Hematopoietic multipotent progenitor cell treated with erythropoietin and hydrocortisone succinate and interleukin-3 and kit ligand, for 4 days (in vitro differentiated cells): ENCODE measurements at regions not wholly inside any gene's neighbourhood (a gene's known extent, or its start where the extent isn't known, plus 50 kb on each side); places are given as distances from the start of the nearest gene placed in this dataset.
"Not testable (repeated sequence)": the region's sequence is repeated elsewhere in the genome, so short reads cannot be mapped to it uniquely, and the experiment has no call there.

Experiments
- DNase-seq: peaks from one replicate; pipeline ENCODE4 v3.0.0-alpha.2; 2015

GRCh38 chr4:148852092-148852699 is 410.0 kb upstream of the NR3C2 start:
- DNase-seq, result no peak

GRCh38 chr4:148850257-148850995 is 408.2 kb upstream of the NR3C2 start:
- DNase-seq, result no peak

- no peak for DNase-seq
Observed at GRCh38 chr4:148849581-148849980, 407.4 kb upstream of the NR3C2 start.

GRCh38 chr4:148847544-148848255 is 405.5 kb upstream of the NR3C2 start:
- DNase-seq, result no peak

- DNase-seq, result no peak
Observed at GRCh38 chr4:148845609-148846008, 403.4 kb upstream of the NR3C2 start.

GRCh38 chr4:148843625-148844024 is 401.4 kb upstream of the NR3C2 start:
- no peak for DNase-seq

GRCh38 chr4:148842843-148843242 is 400.6 kb upstream of the NR3C2 start:
- DNase-seq, result no peak

GRCh38 chr4:148837571-148837970 is 395.4 kb upstream of the NR3C2 start:
- DNase-seq, result not testable (repeated sequence)

GRCh38 chr4:148834804-148835631 is 392.8 kb upstream of the NR3C2 start:
- peak; percentile 38 for DNase-seq

GRCh38 chr4:148831945-148832344 is 389.7 kb upstream of the NR3C2 start:
- no peak for DNase-seq

- DNase-seq, result no peak
Observed at GRCh38 chr4:148828291-148828690, 386.1 kb upstream of the NR3C2 start.

- DNase-seq, result no peak
Observed at GRCh38 chr4:148827781-148828180, 385.6 kb upstream of the NR3C2 start.

GRCh38 chr4:148823419-148823769 is 381.2 kb upstream of the NR3C2 start:
- DNase-seq, result no peak

GRCh38 chr4:148822572-148823418 is 380.6 kb upstream of the NR3C2 start:
- no peak for DNase-seq

GRCh38 chr4:148814030-148814429 is 371.8 kb upstream of the NR3C2 start:
- DNase-seq, result no peak

GRCh38 chr4:148813289-148813688 is 371.1 kb upstream of the NR3C2 start:
- DNase-seq, result no peak

- no peak for DNase-seq
Observed at GRCh38 chr4:148812101-148812500, 369.9 kb upstream of the NR3C2 start.

GRCh38 chr4:148810461-148810860 is 368.2 kb upstream of the NR3C2 start:
- DNase-seq, result no peak

GRCh38 chr4:148808416-148808815 is 366.2 kb upstream of the NR3C2 start:
- no peak for DNase-seq

- no peak for DNase-seq
Observed at GRCh38 chr4:148800940-148801339, 358.7 kb upstream of the NR3C2 start.

- DNase-seq, result no peak
Observed at GRCh38 chr4:148800336-148800885, 358.2 kb upstream of the NR3C2 start.
